SU-DHL-6 (cell line): ENCODE measurements at regions not wholly inside any gene's neighbourhood (a gene's known extent, or its start where the extent isn't known, plus 50 kb on each side); places are given as distances from the start of the nearest gene placed in this dataset.

Experiments
- H2AFZ ChIP-seq: fragments of 200-600 bp; sonication (generic); 2 replicates; pipeline ENCODE4 v1.6.1; 2014; ENCODE audit warnings: low read depth, mild to moderate bottlenecking, moderate library complexity, mixed read lengths, antibody characterized with exemption, low read length; ENCODE audit not compliant: severe bottlenecking
- H3F3A ChIP-seq: fragments of 200-600 bp; shearing (Covaris generic); 2 replicates; pipeline ENCODE4 v1.6.0; 2016; ENCODE audit warnings: antibody characterized with exemption, mild to moderate bottlenecking; ENCODE audit not compliant: insufficient read depth
- H3K27ac ChIP-seq: fragments of 200-600 bp; sonication (generic); 2 replicates; pipeline ENCODE4 v1.5.1; 2016; ENCODE audit warnings: low read depth, mild to moderate bottlenecking, low read length, moderate library complexity, mixed read lengths
- H3K27me3 ChIP-seq: fragments of 200-600 bp; sonication (generic), shearing (Covaris generic); 2 replicates; pipeline ENCODE4 v1.6.0; 2014; ENCODE audit warnings: mild to moderate bottlenecking, low read length
- H3K36me3 ChIP-seq: fragments of 200-600 bp; sonication (generic); 2 replicates; pipeline ENCODE4 v1.6.1; 2014; ENCODE audit warnings: mild to moderate bottlenecking, low read length, mixed read lengths
- H3K4me2 ChIP-seq: fragments of 300-600, 200-600 bp; shearing (Covaris generic), sonication (generic); 2 replicates; pipeline ENCODE4 v1.6.0; 2014; ENCODE audit warnings: low read length, low read depth, mild to moderate bottlenecking; ENCODE audit not compliant: poor library complexity, severe bottlenecking
- H3K4me3 ChIP-seq: fragments of 200-600 bp; sonication (generic); 2 replicates; pipeline ENCODE4 v1.5.1; 2014; ENCODE audit warnings: antibody characterized with exemption, low read length, mild to moderate bottlenecking, mixed read lengths; ENCODE audit not compliant: insufficient read depth, poor library complexity, severe bottlenecking
- H3K79me2 ChIP-seq: fragments of 200-600 bp; sonication (generic); 2 replicates; pipeline ENCODE4 v1.6.1; 2014; ENCODE audit warnings: mild to moderate bottlenecking, low read length, moderate library complexity; ENCODE audit not compliant: insufficient read depth
- H3K9ac ChIP-seq: fragments of 200-600 bp; sonication (generic); 2 replicates; pipeline ENCODE4 v1.7.0; 2014; ENCODE audit warnings: mild to moderate bottlenecking, low read length
- H3K9me2 ChIP-seq: fragments of 200-600 bp; sonication (generic); replicated peaks from 2 replicates; pipeline ENCODE4 v1.6.1; 2014; ENCODE audit warnings: low read length; ENCODE audit not compliant: insufficient read depth
- H3K9me3 ChIP-seq: fragments of 200-600 bp; sonication (generic); 2 replicates; pipeline ENCODE4 v1.6.1; 2014; ENCODE audit warnings: low read length, mixed read lengths; ENCODE audit not compliant: insufficient read depth
- H4K20me1 ChIP-seq: fragments of 200-600 bp; sonication (generic); 2 replicates; pipeline ENCODE4 v1.6.1; 2014; ENCODE audit warnings: low read depth, mild to moderate bottlenecking, antibody characterized with exemption, low read length, moderate library complexity, mixed read lengths
- EZH2phosphoT487 ChIP-seq: fragments of 200-600 bp; sonication (generic), shearing (Covaris generic); conservative IDR thresholded peaks from 2 replicates; pipeline ENCODE4 v1.6.1; 2018; ENCODE audit warnings: mild to moderate bottlenecking, antibody characterized with exemption, low read length, moderate library complexity, mixed read lengths
- TF ChIP-seq, protein P1 (sequence below): fragments of 200-600 bp; sonication (generic); IDR thresholded peaks from one replicate; pipeline ENCODE4 v1.5.1; 2017; ENCODE audit warnings: antibody characterized with exemption, mild to moderate bottlenecking, low read length, moderate library complexity; ENCODE audit not compliant: insufficient read depth, poor library complexity, severe bottlenecking

DNA sequence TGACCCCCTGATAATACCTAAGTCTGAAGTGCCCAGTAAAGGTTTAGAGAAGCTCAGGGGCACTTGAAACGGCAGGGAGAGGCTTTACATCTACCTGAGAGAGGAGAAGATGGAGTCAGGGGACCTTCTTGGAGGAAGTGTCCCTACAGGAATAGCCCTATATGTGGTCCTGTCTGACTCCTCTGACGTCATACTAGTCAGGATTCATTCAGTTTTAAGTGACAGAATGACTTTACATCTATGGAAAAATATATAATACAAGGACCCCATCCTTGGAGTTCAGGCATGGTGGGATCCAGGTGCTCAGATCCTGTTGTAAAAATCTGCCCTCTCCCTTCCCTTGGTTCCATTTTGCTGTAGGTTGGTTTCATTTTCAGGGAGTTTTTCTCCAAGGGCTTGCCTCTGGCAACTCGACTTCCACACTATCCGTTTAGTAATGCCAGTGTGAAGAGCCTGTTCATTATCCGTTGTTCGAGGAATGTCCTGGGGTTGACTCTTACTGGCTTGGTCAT, 205.6 kb downstream of the IRF8 start:
- no peaks in the 10 kb centered on the region for H3K36me3 ChIP-seq
- H3K9ac ChIP-seq = no peak overlapping the region
- peaks cover 5% of the 10 kb centered on the region; the same call in 1 of the 2 replicates for H3F3A ChIP-seq
- no peaks in the 10 kb centered on the region for H4K20me1 ChIP-seq
- H3K27ac ChIP-seq = no peak overlapping the region
- no peaks in the 10 kb centered on the region for H3K9me2 ChIP-seq
- H3K4me3 ChIP-seq = no peak overlapping the region
- H3K79me2 ChIP-seq = no peaks in the 10 kb centered on the region
- no peak overlapping the region for H2AFZ ChIP-seq
- H3K27me3 ChIP-seq = no peaks in the 10 kb centered on the region
- H3K4me2 ChIP-seq = no peak overlapping the region
- TF ChIP-seq, protein P1, sequence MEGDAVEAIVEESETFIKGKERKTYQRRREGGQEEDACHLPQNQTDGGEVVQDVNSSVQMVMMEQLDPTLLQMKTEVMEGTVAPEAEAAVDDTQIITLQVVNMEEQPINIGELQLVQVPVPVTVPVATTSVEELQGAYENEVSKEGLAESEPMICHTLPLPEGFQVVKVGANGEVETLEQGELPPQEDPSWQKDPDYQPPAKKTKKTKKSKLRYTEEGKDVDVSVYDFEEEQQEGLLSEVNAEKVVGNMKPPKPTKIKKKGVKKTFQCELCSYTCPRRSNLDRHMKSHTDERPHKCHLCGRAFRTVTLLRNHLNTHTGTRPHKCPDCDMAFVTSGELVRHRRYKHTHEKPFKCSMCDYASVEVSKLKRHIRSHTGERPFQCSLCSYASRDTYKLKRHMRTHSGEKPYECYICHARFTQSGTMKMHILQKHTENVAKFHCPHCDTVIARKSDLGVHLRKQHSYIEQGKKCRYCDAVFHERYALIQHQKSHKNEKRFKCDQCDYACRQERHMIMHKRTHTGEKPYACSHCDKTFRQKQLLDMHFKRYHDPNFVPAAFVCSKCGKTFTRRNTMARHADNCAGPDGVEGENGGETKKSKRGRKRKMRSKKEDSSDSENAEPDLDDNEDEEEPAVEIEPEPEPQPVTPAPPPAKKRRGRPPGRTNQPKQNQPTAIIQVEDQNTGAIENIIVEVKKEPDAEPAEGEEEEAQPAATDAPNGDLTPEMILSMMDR = no peak
- TF ChIP-seq EZH2phosphoT487 = no peak
- H3K9me3 ChIP-seq = peaks cover 11% of the 10 kb centered on the region; the same call in 1 of the 2 replicates

DNA sequence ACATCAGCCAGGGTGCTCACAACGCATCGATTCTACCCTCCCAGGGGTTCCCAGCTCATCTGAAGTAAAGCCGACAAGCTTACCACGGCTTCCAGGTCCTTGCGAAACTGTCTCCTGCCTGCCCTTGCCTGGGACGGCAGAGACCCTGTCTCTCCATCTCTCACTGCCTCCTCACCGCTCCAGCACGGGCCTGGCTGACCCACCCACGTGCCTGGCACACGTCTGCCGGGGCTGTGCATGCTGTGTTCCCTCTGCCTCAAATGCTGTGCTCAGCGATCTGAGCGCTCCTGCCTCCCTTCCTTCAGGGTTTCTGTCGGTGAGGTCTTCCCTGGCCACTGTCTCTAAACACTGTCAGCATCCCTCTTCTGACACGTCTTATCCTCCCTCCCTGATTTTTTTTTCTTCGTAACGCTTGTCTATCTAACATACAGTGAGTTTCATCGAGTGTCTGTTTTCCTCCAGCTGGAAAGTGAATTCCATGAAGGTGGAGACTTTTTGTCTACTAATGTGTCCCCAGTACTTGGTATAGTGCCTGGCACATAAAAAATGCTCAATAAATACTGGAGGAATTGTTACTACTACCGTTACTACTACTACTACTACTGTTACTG, 208.4 kb downstream of the IRF8 start:
- Histone ChIP-seq H3K4me3 (no peak overlapping the region), H3K9me2 (no peaks in the 10 kb centered on the region), H4K20me1 (no peaks in the 10 kb centered on the region), H3K4me2 (no peak overlapping the region), H3K27ac (no peak overlapping the region), H3F3A (peaks cover 5% of the 10 kb centered on the region; the same call in 1 of the 2 replicates), H3K79me2 (no peaks in the 10 kb centered on the region), H2AFZ (no peak overlapping the region), H3K9me3 (peaks cover 11% of the 10 kb centered on the region; the same call in 1 of the 2 replicates), H3K27me3 (no peaks in the 10 kb centered on the region), H3K9ac (no peak overlapping the region), H3K36me3 (no peaks in the 10 kb centered on the region)
- TF ChIP-seq, protein P1 = no peak
- no peak for TF ChIP-seq EZH2phosphoT487

DNA sequence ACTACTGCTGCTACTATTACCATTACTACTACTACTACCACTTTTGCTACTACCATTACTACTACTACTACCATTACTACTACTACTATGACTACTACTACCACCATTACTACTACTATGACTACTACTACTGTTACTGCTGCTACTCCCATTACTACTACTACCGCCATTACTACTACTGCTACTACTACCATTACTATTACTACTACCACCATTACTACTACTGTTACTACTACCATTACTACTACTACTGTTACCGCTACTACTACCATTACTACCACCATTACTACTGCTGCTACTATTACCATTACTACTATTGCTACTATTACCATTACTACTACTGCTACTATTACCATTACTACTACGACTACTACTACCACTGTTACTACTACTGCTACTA, 209.1 kb downstream of the IRF8 start:
- H3K27me3 ChIP-seq = no peaks in the 10 kb centered on the region
- no peaks in the 10 kb centered on the region for H3K36me3 ChIP-seq
- H3F3A ChIP-seq = peaks cover 5% of the 10 kb centered on the region; the same call in 1 of the 2 replicates
- H3K4me3 ChIP-seq = no peak overlapping the region
- H4K20me1 ChIP-seq = no peaks in the 10 kb centered on the region
- H3K9me3 ChIP-seq = peaks cover 11% of the 10 kb centered on the region; the same call in 1 of the 2 replicates
- H3K79me2 ChIP-seq = no peaks in the 10 kb centered on the region
- no peaks in the 10 kb centered on the region for H3K9me2 ChIP-seq
- no peak overlapping the region for H3K9ac ChIP-seq
- TF ChIP-seq EZH2phosphoT487 = no peak
- TF ChIP-seq, protein P1 = no peak
- no peak overlapping the region for H3K27ac ChIP-seq
- H3K4me2 ChIP-seq = no peak overlapping the region
- H2AFZ ChIP-seq = no peak overlapping the region
